ENCODE measurements at regions not wholly inside any gene's neighbourhood (a gene's known extent, or its start where the extent isn't known, plus 50 kb on each side); places are given as distances from the start of the nearest gene placed in this dataset.

DNA sequence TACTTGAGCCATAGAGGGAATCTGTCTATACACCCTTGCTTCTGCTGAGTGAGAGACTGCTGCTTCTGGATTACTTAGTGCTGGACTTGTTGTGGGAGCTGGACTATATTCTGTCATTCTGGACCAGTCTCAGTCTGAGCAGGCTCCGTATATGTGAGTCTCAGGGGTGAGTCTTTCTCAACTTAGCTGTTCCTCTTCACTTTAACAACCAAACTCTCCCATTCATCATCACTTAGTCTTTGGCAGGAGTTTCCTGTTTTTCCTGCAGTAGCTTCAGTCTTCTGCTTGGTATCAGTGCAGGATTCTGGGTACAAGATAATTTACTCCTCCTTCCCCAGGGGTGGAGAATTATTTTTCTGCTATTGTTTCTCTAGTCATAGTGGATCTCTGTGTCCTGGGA lies 779.5 kb downstream of the METTL15 start:
- TF ChIP-seq, protein P1, sequence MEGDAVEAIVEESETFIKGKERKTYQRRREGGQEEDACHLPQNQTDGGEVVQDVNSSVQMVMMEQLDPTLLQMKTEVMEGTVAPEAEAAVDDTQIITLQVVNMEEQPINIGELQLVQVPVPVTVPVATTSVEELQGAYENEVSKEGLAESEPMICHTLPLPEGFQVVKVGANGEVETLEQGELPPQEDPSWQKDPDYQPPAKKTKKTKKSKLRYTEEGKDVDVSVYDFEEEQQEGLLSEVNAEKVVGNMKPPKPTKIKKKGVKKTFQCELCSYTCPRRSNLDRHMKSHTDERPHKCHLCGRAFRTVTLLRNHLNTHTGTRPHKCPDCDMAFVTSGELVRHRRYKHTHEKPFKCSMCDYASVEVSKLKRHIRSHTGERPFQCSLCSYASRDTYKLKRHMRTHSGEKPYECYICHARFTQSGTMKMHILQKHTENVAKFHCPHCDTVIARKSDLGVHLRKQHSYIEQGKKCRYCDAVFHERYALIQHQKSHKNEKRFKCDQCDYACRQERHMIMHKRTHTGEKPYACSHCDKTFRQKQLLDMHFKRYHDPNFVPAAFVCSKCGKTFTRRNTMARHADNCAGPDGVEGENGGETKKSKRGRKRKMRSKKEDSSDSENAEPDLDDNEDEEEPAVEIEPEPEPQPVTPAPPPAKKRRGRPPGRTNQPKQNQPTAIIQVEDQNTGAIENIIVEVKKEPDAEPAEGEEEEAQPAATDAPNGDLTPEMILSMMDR (IDR thresholded peaks at IDR 0.05): no peak
- no peak for TF ChIP-seq EZH2 (IDR thresholded peaks at IDR 0.05; ENCODE audit: borderline replicate concordance, insufficient read depth, low read depth, low read length, poor library complexity, severe bottlenecking)

Data from B cell (primary cell).